OCI-LY7 (cell line): ENCODE measurements at regions not wholly inside any gene's neighbourhood (a gene's known extent, or its start where the extent isn't known, plus 50 kb on each side); places are given as distances from the start of the nearest gene placed in this dataset.
"Not testable (repeated sequence)": the region's sequence is repeated elsewhere in the genome, so short reads cannot be mapped to it uniquely, and the experiment has no call there.

Experiments used
- BruUV-seq: library from RNA; stranded (reverse); fragments of 400-500 nt; replicated peaks from 2 replicates; lab custom pipeline; 2021; lab: Mats Ljungman, UMichigan
- CTCF ChIA-PET: fragments of 300-600 bp; sonication (Branson Sonifier 250); formaldehyde crosslinking; loops from one replicate; lab custom pipeline; 2022; ENCODE audit warnings: antibody characterized with exemption; ENCODE audit not compliant: unreplicated experiment; lab: Charles Lee
- POLR2A ChIA-PET: fragments of 300-600 bp; sonication (Branson Sonifier 250); formaldehyde crosslinking; loops from one replicate; lab custom pipeline; 2022; ENCODE audit warnings: antibody characterized with exemption; lab: Charles Lee
- DNase-seq: peaks from one replicate; pipeline ENCODE4 v3.0.0-alpha.2; 2015; ENCODE audit warnings: low spot score
- H2AFZ ChIP-seq: fragments of 200-600 bp; sonication (generic), shearing (Covaris generic); 2 replicates; pipeline ENCODE4 v1.6.1; 2014; ENCODE audit warnings: mild to moderate bottlenecking, antibody characterized with exemption, low read length, moderate library complexity
- H3K27ac ChIP-seq: fragments of 200-600 bp; sonication (generic); 2 replicates; pipeline ENCODE4 v1.5.1; 2014; ENCODE audit warnings: mixed run types, low read depth, mild to moderate bottlenecking, moderate library complexity, low read length, inconsistent platforms; ENCODE audit not compliant: poor library complexity, severe bottlenecking
- H3K36me3 ChIP-seq: fragments of 200-600 bp; sonication (generic); 2 replicates; pipeline ENCODE4 v1.6.1; 2014; ENCODE audit warnings: mild to moderate bottlenecking, antibody characterized with exemption, low read length, moderate library complexity, mixed read lengths; ENCODE audit not compliant: insufficient read depth
- H3K4me1 ChIP-seq: fragments of 200-600 bp; sonication (generic); 2 replicates; pipeline ENCODE4 v1.5.1; 2014; ENCODE audit warnings: mild to moderate bottlenecking, low read length; ENCODE audit not compliant: insufficient read depth, poor library complexity, severe bottlenecking
- H3K4me2 ChIP-seq: fragments of 200-600 bp; sonication (generic); 2 replicates; pipeline ENCODE4 v1.6.1; 2014; ENCODE audit warnings: mild to moderate bottlenecking, low read length
- H3K4me3 ChIP-seq: fragments of 200-600 bp; sonication (generic); 2 replicates; pipeline ENCODE4 v1.5.1; 2014; ENCODE audit warnings: mild to moderate bottlenecking, low read depth, low read length; ENCODE audit not compliant: poor library complexity, severe bottlenecking
- H3K79me2 ChIP-seq: fragments of 200-600 bp; sonication (generic); 2 replicates; pipeline ENCODE4 v1.6.1; 2016; ENCODE audit warnings: low read depth, mild to moderate bottlenecking, low read length, moderate library complexity, mixed read lengths; ENCODE audit not compliant: insufficient read depth
- H3K9me2 ChIP-seq: fragments of 200-600 bp; sonication (generic); 2 replicates; pipeline ENCODE4 v1.6.1; 2016; ENCODE audit warnings: mild to moderate bottlenecking, low read length, mixed read lengths; ENCODE audit not compliant: insufficient read depth
- H3K9me3 ChIP-seq: fragments of 200-600 bp; sonication (generic); 2 replicates; pipeline ENCODE4 v1.6.1; 2014; ENCODE audit warnings: mild to moderate bottlenecking, mixed run types, low read length, mixed read lengths
- H4K20me1 ChIP-seq: fragments of 200-600 bp; sonication (generic); 2 replicates; pipeline ENCODE4 v1.6.1; 2014; ENCODE audit warnings: mild to moderate bottlenecking, antibody characterized with exemption, low read length, moderate library complexity, mixed read lengths; ENCODE audit not compliant: insufficient read depth
- CTCF ChIP-seq: fragments of 200-600 bp; sonication (generic); conservative IDR thresholded peaks from 2 replicates; pipeline ENCODE4 v1.5.1; 2014; ENCODE audit warnings: mild to moderate bottlenecking, antibody characterized with exemption, low read length, moderate library complexity, mixed read lengths
- EZH2phosphoT487 ChIP-seq: fragments of 200-600 bp; sonication (generic); IDR thresholded peaks from 2 replicates; pipeline ENCODE4 v1.6.1; 2018; ENCODE audit warnings: low read depth, borderline replicate concordance, mild to moderate bottlenecking, mixed run types, antibody characterized with exemption, low read length, moderate library complexity, mixed read lengths
- intact Hi-C: fragments of 100-400 bp; cut with micrococcal nuclease; formaldehyde crosslinking; loops from one replicate; pipeline ENCODE4 v1.10.0; 2022; ENCODE audit not compliant: unreplicated experiment

GRCh38 chr6:20341096-20341495 is 60.6 kb upstream of the E2F3 start:
- Histone ChIP-seq H3K27ac (no peak overlapping the region), H3K4me1 (no peaks in the 10 kb centered on the region), H3K9me3 (no peaks in the 10 kb centered on the region), H3K4me2 (no peak overlapping the region), H3K79me2 (no peaks in the 10 kb centered on the region), H4K20me1 (no peaks in the 10 kb centered on the region), H2AFZ (no peak overlapping the region), H3K9me2 (no peaks in the 10 kb centered on the region), H3K36me3 (no peaks in the 10 kb centered on the region), H3K4me3 (no peak overlapping the region)
- intact Hi-C loops, result no loop called here
- no TSS peak for BruUV-seq
- no peak for DNase-seq
- TF ChIP-seq EZH2phosphoT487, result no peak
- no peak for TF ChIP-seq CTCF
- ChIA-PET CTCF (interaction anchor here (1.1 kb wide), 1 partner anchor 187 kb away, joined by 3 read pairs; no protein-coding TSS in a partner anchor), POLR2A (interaction anchor here (1.1 to 1.2 kb wide), 2 partner anchors 8 to 12 kb away, joined by 3 read pairs; no protein-coding TSS in a partner anchor)

- no TSS peak for BruUV-seq
- POLR2A ChIA-PET, result interaction anchor here (1.2 kb wide), 1 partner anchor 12 kb away, joined by 3 read pairs; no protein-coding TSS in a partner anchor
Measured at GRCh38 chr6:20341564-20341963, 60.1 kb upstream of the E2F3 start.

GRCh38 chr6:20346948-20347347 is 54.7 kb upstream of the E2F3 start:
- BruUV-seq, H3K4me3 ChIP-seq, CTCF ChIA-PET, H2AFZ ChIP-seq, H3K27ac ChIP-seq, H3K4me1 ChIP-seq, H3K9me3 ChIP-seq, POLR2A ChIA-PET, intact Hi-C loops, H3K36me3 ChIP-seq, H3K9me2 ChIP-seq, H3K4me2 ChIP-seq, H4K20me1 ChIP-seq, H3K79me2 ChIP-seq, DNase-seq: not testable (repeated sequence)

More at GRCh38 chr6:20341564-20341963, 60.1 kb upstream of the E2F3 start:
- no peak overlapping the region for H3K4me2 ChIP-seq
- no peaks in the 10 kb centered on the region for H3K36me3 ChIP-seq
- no peaks in the 10 kb centered on the region for H3K79me2 ChIP-seq
- H2AFZ ChIP-seq, result no peak overlapping the region
- no peaks in the 10 kb centered on the region for H3K9me3 ChIP-seq
- DNase-seq, result no peak
- H3K27ac ChIP-seq, result no peak overlapping the region
- H3K9me2 ChIP-seq, result no peaks in the 10 kb centered on the region
- no peak overlapping the region for H3K4me3 ChIP-seq
- no peak for TF ChIP-seq EZH2phosphoT487
- no peak for TF ChIP-seq CTCF
- H4K20me1 ChIP-seq, result no peaks in the 10 kb centered on the region
- CTCF ChIA-PET, result interaction anchor here (1.1 kb wide), 1 partner anchor 186 kb away, joined by 3 read pairs; no protein-coding TSS in a partner anchor
- no peaks in the 10 kb centered on the region for H3K4me1 ChIP-seq
- intact Hi-C loops, result no loop called here
